GM19452 (cell line): ENCODE measurements at regions not wholly inside any gene's neighbourhood (a gene's known extent, or its start where the extent isn't known, plus 50 kb on each side); places are given as distances from the start of the nearest gene placed in this dataset.
"Not testable (repeated sequence)": the region's sequence is repeated elsewhere in the genome, so short reads cannot be mapped to it uniquely, and the experiment has no call there.

Source experiments
- ATAC-seq: cut with Tn5 transposase; IDR thresholded peaks from one replicate; pipeline ENCODE4 v1.9.1; 2021; ENCODE audit not compliant: unreplicated experiment

- not testable (repeated sequence) for ATAC-seq
Observed at GRCh38 chr6:121634586-121634985, 199.1 kb downstream of the GJA1 start.

- ATAC-seq, result no peak
Observed at GRCh38 chr6:121635355-121635754, 199.9 kb downstream of the GJA1 start.

GRCh38 chr6:121636217-121636616 is 200.8 kb downstream of the GJA1 start:
- not testable (repeated sequence) for ATAC-seq

- no peak for ATAC-seq
Observed at GRCh38 chr6:121639021-121639420, 203.6 kb downstream of the GJA1 start.

- no peak for ATAC-seq
Observed at GRCh38 chr6:121641158-121641557, 205.7 kb downstream of the GJA1 start.

- no peak for ATAC-seq
Observed at GRCh38 chr6:121645100-121645745, 209.8 kb downstream of the GJA1 start.

- no peak for ATAC-seq
Observed at GRCh38 chr6:121647905-121648304, 212.5 kb downstream of the GJA1 start.

- no peak for ATAC-seq
Observed at GRCh38 chr6:121649951-121650350, 214.5 kb downstream of the GJA1 start.

GRCh38 chr6:121651420-121651819 is 216.0 kb downstream of the GJA1 start:
- no peak for ATAC-seq

- no peak for ATAC-seq
Observed at GRCh38 chr6:121652223-121652622, 216.8 kb downstream of the GJA1 start.

GRCh38 chr6:121652726-121653623 is 217.5 kb downstream of the GJA1 start:
- ATAC-seq, result no peak

- no peak for ATAC-seq
Observed at GRCh38 chr6:121653624-121654008, 218.2 kb downstream of the GJA1 start.

- no peak for ATAC-seq
Observed at GRCh38 chr6:121657972-121658371, 222.5 kb downstream of the GJA1 start.

- no peak for ATAC-seq
Observed at GRCh38 chr6:121660277-121660676, 224.8 kb downstream of the GJA1 start.

- ATAC-seq, result no peak
Observed at GRCh38 chr6:121663292-121663810, 227.9 kb downstream of the GJA1 start.

- no peak for ATAC-seq
Observed at GRCh38 chr6:121664158-121664557, 228.7 kb downstream of the GJA1 start.

GRCh38 chr6:121666814-121667213 is 231.4 kb downstream of the GJA1 start:
- ATAC-seq, result no peak

GRCh38 chr6:121668259-121668658 is 232.8 kb downstream of the GJA1 start:
- no peak for ATAC-seq

- ATAC-seq, result no peak
Observed at GRCh38 chr6:121670511-121670910, 235.1 kb downstream of the GJA1 start.

GRCh38 chr6:121677571-121677970 is 242.1 kb downstream of the GJA1 start:
- ATAC-seq, result no peak

- no peak for ATAC-seq
Observed at GRCh38 chr6:121678245-121678644, 242.8 kb downstream of the GJA1 start.

GRCh38 chr6:121680058-121680457 is 244.6 kb downstream of the GJA1 start:
- ATAC-seq, result no peak
